NCI-H2196 (cell line): ENCODE measurements at regions not wholly inside any gene's neighbourhood (a gene's known extent, or its start where the extent isn't known, plus 50 kb on each side); places are given as distances from the start of the nearest gene placed in this dataset.

Experiments used
- DNase-seq: peaks from one replicate; lab custom pipeline; 2025; ENCODE audit not compliant: unreplicated experiment; lab: John Stamatoyannopoulos, UW

- DNase-seq = no peak
These were observed 105.5 kb downstream of the LYPLAL1 start for GRCh38 chr1:219279017-219279770.

- DNase-seq = no peak
These were observed 104.6 kb downstream of the LYPLAL1 start for GRCh38 chr1:219278288-219278687.

GRCh38 chr1:219277304-219278105 lies 103.8 kb downstream of the LYPLAL1 start:
- no peak for DNase-seq

- no peak for DNase-seq
These were observed 102.5 kb downstream of the LYPLAL1 start for GRCh38 chr1:219276049-219276738.

GRCh38 chr1:219273088-219273686 lies 99.5 kb downstream of the LYPLAL1 start:
- DNase-seq = no peak

- peak; percentile 14 for DNase-seq
These were observed 98.3 kb downstream of the LYPLAL1 start for GRCh38 chr1:219271818-219272535.

GRCh38 chr1:219269171-219269570 lies 95.5 kb downstream of the LYPLAL1 start:
- no peak for DNase-seq

GRCh38 chr1:219266524-219266923 lies 92.8 kb downstream of the LYPLAL1 start:
- no peak for DNase-seq

- DNase-seq = no peak
These were observed 91.4 kb downstream of the LYPLAL1 start for GRCh38 chr1:219265026-219265515.

GRCh38 chr1:219264561-219264960 lies 90.9 kb downstream of the LYPLAL1 start:
- no peak for DNase-seq
